Bone marrow (tissue), 2 donors: ENCODE measurements at regions not wholly inside any gene's neighbourhood (a gene's known extent, or its start where the extent isn't known, plus 50 kb on each side); places are given as distances from the start of the nearest gene placed in this dataset.
"Not testable (repeated sequence)": the region's sequence is repeated elsewhere in the genome, so short reads cannot be mapped to it uniquely, and the experiment has no call there.

Source experiments
- DNase-seq, 2 donors: peaks; one replicate each; lab custom pipeline; 2025; lab: John Stamatoyannopoulos, UW

DNA sequence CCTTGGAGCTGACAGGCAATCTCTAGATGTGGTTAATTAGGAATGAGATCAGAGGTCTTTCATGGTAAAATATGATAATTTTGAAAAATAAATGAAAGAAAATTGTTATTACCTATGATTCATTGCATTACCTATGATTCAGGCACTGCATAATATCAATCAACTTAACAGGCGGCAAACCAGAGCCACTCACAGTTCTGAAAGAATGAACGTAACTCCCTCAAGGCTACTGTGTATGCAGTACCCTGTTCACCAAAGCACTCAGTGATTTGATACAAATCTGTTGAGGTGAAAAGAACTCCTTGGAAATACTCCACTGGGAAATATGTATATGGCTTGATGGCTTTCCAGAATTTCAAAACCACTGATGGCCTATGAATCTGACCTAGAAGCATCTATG is 398.9 kb downstream of the ACTL7B start:
- no peak for DNase-seq

DNA sequence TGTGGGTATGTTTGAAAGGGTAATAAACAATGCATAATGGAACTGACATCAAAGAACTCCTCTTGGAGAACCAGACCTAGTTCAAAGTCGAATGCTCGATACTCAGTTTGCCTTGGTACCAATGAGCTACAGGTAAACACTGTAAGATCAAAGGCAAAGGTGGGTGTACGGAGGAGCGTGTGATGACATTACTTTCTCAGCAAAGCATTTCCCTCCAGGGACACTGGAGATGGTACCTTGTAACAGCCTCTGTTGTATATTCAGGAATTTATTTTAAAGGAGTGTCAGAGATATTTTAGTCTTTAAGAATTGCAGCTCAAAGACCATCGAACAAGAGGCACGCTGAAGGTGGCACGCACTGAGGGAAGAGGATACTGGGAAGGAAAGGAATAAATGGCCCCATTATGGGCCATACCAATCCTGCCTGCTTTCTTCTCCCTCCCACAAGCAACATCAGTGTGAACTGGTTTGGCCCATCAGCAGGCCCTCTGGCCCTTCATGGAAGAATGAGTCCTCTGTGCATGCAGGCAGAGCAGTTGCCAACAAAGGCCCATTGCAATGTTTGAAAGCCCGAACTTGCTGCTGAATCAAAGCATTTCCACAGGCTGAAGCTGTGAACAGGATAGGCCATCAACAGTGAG is 410.2 kb downstream of the ACTL7B start:
- no peak for DNase-seq

DNA sequence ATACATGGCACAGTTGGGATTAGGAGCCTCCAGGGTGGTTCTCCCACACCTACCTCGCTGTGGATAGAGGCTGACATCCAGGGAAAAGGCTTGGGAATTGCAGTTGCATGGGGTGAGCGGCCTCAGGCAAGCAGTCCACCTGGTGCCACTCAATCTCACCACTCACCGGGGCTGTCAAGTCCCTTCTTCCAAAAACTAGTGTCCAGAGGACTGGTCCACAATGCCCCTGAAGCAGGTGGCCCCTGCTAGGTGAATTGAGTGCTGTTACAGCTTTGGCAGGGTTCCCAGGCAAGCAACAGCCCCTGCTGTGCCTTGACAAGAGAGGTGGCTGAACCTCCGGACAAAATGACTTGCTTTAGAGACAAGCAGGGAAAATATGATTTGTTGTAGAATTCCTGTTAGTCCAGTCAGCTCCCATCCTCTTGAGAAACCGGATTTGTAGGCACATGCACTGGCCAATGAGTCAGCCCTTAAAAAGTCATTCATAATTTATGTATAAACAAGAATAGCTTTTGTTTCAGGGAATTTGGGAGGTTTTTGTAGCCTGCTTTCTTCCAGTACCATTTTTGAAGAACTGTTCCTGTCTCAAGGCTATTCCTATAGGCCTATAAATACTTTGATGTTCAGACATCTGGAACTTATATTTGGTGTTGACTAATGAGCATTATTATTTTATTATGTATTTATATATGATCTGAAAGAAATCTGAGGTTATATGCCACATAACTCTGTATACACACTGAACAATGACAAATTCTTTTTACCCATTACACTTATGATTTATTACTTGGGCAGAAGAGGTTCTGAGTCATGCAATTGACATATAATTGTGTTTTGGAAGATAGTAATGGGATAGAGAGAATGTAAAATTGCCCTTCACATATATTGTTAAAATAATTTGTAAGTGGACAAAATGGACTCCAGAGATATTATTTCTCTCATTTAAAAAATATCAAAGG is 411.1 kb downstream of the ACTL7B start:
- DNase-seq, result no peak

DNA sequence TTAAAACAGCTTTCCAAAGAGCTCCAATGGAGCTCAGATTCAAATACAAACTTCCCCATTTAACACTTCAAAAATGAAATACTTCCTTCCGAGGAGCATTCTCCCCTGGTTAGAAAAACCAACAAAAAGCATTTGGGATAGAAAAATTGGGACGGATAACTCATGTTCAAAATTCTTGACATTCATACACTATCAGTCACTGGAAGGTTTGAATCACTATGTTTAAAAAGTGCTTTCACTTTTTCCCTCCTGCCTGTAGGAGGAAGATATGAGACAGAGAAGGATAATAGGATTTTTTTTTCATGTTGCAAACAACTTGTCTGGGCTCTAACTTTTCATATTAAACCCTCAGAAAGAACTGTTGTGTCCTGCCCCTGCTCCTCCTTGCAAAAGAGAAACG is 412.0 kb downstream of the ACTL7B start:
- DNase-seq, result no peak

DNA sequence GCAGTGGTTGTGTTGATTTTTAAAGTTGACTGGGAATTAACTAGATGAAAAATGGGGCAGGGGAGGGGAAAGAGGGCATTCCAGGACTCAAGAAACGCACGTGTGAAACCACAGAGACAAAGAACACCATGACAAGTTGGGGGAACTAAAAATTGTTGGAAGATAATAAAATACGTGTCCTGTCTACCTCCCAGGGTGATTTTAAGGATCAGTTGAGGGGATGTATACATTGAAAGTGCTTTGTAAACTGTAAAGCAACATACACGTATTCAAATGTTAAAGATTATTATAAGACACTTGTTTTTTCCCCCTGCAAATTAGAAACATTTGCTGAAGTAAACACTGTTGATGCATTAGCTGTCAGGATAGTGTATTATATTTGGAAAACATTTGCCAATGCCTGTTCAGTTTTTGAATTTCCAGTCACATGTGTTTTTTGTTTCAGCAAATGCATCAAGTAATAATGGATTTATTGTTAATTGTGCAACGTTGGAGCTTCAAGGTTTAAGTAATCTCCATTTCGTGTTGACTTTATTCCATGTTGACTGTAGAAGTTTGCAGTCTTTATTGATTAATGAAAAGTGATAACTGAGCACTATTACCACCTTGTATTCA is 412.7 kb downstream of the ACTL7B start:
- no peak for DNase-seq

DNA sequence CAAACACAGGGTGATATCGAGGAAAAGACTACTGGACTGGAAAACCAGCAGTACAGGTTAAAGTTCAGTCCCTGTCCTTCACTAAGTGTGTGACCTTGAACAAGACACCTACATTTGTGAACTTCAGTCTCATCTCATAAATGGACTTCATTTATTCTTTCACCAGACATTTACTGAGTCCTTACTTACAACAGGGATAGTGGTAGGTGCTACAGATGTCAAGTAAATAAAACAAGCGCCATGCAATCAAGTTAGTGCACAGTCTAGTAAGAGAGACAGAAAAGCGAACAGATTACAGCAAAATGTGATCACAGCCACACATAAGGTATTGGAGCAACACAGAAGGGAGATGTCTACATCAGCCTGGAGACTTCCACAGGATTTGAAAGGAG is 413.2 kb downstream of the ACTL7B start:
- DNase-seq, result no peak

DNA sequence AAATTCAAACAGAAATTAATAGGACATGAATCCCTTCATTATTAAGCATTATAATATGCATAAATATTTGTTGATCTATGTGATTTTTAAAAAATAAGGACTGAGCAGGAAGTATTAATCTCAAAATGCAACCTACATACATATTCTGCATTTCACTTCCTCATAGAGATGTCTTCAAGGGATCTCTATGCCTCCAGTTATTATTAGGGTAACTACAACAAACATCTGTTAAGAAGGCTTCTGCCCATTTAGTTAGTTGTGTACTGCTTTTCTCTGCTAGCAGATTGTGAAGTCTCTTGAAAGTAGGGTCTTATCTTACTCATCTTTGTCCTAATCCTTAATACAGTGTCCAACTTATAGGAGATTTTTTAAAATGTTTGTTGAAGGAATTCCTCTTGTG is 414.1 kb downstream of the ACTL7B start:
- DNase-seq, result no peak

DNA sequence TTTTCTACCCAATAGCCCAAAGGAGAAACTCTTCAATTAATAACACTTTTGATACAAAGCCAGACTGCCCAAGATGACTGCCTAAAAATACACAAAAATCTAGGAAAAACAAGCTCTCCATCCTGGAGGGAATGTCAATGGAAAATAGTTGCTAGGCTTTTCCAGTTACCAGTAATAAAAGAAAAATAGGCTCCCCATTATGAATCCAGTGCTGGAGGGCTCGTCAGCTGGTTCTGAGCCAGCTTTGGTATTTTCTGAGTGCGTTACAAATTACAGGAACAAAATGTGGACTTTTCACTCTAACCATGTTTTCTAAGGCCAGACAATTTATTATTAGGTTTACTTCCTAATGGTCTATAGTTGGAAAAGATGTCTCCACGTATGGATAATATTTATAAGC is 414.5 kb downstream of the ACTL7B start:
- DNase-seq, result no peak

DNA sequence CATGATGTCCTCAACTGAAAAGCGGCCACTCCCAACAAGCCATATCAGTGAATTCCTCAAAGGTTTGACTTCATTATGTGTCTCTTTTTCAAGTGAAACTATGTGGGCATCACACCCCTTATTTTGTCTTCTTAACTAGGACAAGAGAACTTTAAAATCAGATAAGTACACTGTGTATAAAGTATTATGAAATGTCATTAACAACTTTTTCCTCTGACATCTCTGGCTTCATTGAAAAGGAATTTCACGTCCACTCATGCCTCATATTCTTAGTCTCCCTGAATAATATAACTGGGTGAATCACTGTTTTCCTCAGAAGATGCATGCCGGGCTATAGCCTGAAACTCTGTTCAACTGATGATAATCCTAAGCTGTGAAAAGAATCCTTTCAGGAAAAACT is 415.8 kb downstream of the ACTL7B start:
- DNase-seq, result no peak

DNA sequence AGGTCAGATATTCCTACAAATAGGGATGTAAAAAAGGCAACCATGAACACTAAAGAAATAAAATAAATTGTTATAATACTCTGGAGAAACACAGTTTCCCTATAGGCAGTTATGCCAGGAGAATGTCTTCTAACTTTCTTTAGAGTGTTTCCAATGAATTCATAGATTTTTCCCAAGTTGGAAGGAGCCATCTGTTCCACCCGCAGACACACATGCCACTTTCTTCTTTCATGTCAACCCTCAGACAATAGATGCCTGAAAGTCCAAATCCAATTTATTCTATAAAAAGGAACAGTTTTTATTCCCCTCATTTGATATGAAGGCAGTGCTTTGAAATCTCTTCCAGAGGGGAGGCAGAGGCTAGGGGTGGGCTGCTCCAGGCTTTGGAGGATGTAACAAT is 418.1 kb downstream of the ACTL7B start:
- DNase-seq, result no peak

DNA sequence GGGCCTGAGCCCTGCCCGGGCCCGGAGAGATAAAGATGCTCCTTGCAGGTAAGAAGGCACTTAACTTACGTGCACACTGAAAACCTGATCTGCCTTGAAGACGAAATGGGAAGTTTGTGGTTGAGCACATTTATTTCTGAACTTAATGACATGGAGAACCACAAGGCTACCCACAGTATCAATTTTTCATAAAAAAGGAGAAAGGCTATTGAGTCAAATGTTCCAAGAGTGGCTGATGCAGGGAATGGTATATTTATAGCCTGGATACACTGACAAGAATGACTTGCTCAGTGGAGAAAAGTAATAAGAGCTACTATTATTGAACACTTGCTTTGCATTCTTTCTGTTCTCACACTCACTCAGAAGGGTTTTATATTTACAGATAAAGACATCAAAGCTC is 419.3 kb downstream of the ACTL7B start:
- DNase-seq, result no peak

DNA sequence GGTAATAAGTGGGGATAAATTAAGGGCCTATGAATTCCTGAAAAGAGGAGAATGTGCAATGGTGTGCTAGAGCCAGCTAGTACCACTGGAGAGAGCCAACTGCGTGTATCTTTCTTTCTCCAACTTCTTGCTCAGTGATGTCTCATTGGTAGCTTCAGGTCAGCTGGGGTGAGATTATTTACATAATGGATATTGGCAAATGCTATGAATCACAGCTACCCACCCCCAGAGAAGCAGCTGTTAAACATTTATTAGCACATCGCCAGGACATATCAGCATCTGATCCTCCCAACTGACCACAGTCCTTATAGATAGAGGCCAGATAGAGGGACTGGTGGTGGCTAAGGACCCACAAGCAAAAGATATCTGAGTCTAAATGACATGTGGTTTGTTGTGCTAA is 421.3 kb downstream of the ACTL7B start:
- DNase-seq, result no peak

DNA sequence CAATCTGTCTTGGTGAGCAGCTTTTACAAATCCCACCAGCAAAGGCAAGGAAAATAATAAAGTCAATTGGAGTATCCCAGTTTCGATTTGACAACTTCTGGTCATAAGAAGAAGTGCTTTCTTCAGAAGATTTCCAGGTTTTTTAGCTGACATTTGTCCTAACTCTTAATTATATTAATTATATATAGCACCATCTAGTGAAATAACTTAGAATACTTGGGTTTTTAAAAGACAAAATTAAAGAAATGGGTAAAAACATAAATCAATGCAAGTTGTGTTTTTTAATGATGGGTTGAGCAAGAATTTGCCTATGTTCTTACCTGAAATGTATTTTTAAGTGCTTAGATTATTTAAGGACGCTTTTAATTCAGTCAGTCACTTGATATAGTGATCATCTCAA is 421.8 kb downstream of the ACTL7B start:
- no peak for DNase-seq

DNA sequence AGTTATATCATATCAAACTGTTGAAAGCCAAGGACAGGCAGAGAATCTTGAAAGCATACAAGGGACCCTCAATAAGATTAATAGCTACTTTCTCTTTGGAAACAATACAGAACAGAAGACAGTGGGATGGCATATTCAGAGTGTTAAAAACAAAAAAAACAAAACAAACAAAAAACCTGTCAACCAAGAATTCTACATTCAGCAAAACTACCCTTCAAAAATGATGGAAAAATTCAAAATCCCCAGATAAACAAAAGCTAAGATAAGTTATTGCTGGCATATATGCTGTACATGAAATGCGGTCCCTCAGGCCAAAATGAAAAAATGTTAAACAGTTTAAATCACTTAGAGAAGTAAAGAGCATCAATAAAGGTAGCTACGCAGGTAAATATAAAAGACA is 425.1 kb downstream of the ACTL7B start:
- DNase-seq, result no peak

DNA sequence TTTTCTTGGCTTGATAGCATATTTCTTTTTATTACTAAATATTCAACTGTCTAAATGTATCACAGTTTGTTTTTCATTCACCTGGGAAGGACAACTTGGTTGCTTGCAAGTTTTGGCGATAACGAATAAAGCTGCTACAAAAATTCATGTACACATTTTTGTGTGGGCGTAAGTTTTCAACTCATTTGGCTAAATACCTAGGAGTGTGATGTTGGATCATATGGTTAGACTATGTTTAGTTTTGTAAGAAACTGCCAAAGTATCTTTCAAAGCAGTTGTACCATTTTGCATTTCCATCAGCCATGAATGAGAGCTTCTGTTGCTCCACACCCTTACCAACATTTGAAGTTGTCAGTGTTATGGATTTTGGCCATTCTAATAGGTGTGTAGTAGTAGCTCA is 428.0 kb downstream of the ACTL7B start:
- no peak for DNase-seq

DNA sequence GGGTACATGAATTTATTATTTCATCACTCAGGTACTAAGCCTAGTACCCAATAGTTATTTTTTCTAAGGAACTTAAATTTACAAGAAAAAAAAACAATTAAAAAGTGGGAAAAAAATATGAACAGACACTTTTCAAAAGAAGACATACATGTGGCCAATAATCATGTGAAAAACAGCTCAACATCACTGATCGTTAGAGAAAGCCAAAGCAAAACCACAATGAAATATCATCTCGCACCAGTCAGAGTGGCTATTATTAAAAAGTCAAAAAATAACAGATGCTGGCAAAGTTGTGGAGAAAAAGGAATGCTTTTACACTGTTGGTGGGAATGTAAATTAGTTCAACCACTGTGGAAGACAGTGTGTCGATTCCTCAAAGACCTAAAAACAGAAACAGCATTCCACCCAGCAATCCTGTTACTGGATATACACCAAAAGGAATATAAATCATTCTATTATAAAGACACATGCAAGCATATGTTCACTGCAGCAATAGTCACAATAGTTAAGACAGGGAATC is 429.3 kb downstream of the ACTL7B start:
- not testable (repeated sequence) for DNase-seq

DNA sequence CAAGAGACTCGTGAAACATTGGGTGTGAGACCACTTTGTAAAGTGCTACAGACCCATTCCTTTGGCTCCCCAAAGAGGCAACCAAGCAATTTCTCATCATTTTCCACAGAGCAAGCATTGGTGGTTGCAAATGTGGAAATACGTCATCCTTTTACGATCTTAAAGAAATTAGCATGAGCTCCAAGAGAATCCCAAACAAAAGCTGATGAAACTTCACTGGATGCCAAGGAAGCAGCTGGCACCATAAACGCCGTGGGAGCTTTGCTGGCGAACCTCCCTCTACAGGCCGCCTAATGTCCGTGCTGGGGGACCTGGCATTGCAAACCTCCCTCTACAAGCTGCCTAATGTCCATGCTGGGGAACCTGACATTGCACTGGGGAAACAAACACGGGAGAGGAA is 432.4 kb downstream of the ACTL7B start:
- DNase-seq, result no peak

DNA sequence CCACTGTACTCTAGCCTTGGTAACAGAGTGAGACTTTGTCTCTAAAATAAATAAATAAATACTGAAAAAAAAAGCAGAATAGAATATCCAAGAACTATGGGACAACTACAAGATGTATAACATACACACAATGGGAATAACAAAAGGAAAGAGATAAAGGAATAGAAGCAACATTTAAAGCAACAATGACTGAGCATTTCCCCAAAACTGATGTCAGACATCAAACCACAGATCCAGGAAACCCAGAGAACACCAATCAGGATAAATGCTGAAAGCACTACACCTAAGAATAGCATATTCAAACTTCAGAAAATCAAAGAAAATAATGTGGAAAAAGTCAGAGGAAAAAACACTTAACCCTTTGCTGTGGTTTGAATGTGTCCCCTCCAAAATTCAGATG is 436.4 kb downstream of the ACTL7B start:
- DNase-seq, result no peak

DNA sequence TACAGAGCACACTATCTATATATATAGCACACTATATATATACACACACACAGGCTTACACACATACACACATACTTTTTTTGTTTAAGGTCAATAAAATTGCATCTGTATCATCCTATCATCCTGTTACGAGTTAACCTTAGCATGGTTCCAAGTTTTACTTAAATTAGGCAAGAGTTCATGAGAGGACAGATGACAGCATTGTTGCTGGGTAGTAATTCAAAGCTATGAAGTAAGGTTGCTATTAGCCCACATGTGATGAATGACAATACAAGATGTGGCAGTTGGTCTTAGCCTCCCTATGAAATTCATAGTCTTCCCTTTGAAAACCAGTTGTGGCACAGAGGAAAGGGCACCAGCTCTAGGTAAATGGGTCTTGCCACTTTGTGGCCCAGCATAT is 438.1 kb downstream of the ACTL7B start:
- DNase-seq, result no peak

DNA sequence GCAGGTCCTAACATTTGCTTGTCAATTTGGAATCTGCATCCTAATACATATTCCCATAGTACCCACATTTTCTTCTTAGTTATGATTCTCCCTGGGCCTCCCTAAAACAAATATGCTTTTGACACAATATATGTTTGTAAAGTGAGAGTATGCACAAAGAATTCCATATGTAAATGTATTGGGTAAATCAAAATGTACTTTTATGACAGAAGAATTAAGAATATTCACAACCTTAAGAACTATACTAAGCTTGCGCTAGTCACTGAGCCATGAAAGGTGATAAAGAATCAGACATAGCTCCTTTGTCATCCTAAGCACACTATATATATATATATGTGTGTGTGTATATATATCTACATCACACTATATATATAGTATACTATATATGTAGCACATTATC is 438.5 kb downstream of the ACTL7B start:
- DNase-seq, result no peak

DNA sequence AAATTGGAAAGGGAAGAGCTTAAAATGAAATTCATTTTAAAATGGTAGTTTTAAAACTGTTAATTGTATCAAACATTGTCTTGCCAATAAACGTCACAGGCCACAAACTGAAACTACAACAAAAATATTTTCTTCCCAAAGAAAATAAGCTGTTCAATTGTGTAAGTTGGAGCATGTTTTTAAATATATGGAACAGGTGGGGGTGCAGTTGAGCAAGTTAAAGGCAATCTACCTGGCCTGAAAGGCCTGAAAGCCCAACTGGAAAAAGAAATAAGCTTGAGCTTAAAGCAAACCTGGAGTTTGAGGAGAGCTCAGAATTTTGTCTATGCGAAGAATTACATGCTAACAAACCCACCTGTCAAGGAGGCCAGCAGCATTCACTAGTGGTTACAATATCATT is 439.5 kb downstream of the ACTL7B start:
- no peak for DNase-seq

DNA sequence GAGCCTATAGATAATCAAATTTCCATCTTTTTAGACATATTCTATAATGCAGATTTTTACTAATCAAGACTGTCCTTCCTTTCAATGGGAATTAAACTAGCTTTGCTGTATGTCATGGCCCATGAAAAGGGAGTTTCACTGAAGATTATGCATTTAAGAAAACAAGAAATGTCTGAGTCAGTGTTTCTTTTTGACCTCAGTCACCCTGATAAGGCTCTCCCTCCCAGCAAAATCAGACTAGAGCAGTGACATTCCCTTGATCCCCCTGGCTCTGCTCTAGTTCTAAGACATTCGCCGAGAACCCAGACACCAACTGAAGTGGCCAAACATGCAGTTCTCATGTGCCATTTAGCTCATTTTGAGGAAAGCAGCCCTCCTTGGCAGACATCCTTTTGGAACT is 442.0 kb downstream of the ACTL7B start:
- DNase-seq, result no peak

DNA sequence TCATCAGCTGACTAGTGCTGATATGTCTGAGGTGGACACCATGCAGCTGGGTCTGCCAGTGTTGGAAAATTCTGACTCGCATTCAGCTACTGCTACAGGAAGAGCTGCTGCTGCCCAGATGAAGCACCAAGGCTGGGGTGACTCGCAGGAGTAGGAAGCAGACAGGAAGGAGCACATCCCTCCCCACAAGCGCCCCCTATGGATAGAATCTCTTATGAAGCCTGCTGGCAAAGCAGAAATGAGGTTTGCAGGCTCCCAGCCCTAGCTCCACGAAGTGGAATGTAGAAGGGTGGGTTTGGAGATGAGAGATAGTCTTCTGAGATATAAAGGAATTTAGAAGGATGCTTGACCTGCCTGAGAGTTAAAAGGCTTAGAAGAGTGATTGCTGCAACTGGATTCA is 443.0 kb downstream of the ACTL7B start:
- no peak for DNase-seq
